ENCODE measurements at regions not wholly inside any gene's neighbourhood (a gene's known extent, or its start where the extent isn't known, plus 50 kb on each side); places are given as distances from the start of the nearest gene placed in this dataset.

DNA sequence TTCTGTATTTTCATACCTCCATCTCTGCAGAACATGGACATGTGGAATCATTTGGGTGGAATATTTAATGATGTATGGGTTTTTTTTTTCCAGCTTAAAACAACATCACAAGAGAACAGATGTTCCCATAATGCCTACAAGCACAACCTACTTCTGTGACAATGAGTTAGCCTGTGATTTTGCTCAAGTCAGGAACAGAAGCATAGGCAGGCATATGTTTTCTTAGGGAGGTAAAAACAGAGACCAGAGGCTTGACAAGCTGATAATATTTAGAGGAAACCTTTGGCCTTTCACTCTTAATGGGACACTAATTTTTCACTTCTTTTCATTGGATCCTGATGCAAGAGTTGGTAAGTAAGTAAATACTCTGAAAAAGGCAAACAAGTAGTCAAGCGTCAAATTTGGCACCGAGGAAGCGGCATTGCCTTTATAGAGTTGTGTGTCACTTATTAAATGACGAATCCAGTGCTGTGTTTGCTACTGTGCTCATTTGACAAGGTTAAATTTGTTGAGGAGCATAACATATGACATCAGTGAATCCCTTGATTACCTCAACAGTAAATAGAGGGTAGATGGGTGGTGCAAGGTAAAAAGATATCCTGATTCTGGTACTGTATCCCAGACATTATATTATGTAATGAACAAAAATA lies 66.7 kb upstream of the RBMS3 start:
- no peak overlapping the region for H3K4me3 ChIP-seq
- no peaks in the 10 kb centered on the region for H3K9me3 Mint-ChIP-seq
- 0 out of 2 replicates have a peak, but pooled peaks cover 3% of the 10 kb centered on the region for H3K4me1 ChIP-seq (ENCODE audit: insufficient read depth)
- DNase-seq (ENCODE audit: low spot score) (no peak), ATAC-seq (no peak)
- no peaks in the 10 kb centered on the region for H3K27me3 Mint-ChIP-seq (ENCODE audit: insufficient read depth, low read depth, poor library complexity)
- no peak overlapping the region for H3K27ac ChIP-seq (ENCODE audit: low read depth)
- no peak overlapping the region for H2AFZ ChIP-seq
- no peaks in the 10 kb centered on the region for H3K27me3 ChIP-seq (ENCODE audit: insufficient read depth)
- H3K4me3 Mint-ChIP-seq, result no peak overlapping the region
- H3K4me2 ChIP-seq, result no peak overlapping the region
- no peaks in the 10 kb centered on the region for H3K36me3 ChIP-seq (ENCODE audit: insufficient read depth)
- no peaks in the 10 kb centered on the region for H3K9me2 ChIP-seq (ENCODE audit: insufficient read depth)
- no peaks in the 10 kb centered on the region for H3F3A ChIP-seq (replicated peaks; ENCODE audit: low read depth)
- H3K4me1 Mint-ChIP-seq, result peaks cover 10% of the 10 kb centered on the region
- H3K79me2 ChIP-seq (replicated peaks; ENCODE audit: insufficient read depth), result no peaks in the 10 kb centered on the region
- no peak for TF ChIP-seq JUNB (IDR thresholded peaks at IDR 0.05; ENCODE audit: unreplicated experiment)
- TF ChIP-seq STAT1 (IDR thresholded peaks at IDR 0.05; ENCODE audit: unreplicated experiment), result no peak
- no peak for TF ChIP-seq EZH2phosphoT487 (IDR thresholded peaks at IDR 0.05; ENCODE audit: unreplicated experiment)
- no peaks in the 10 kb centered on the region for H3K36me3 Mint-ChIP-seq (ENCODE audit: low read depth)
- no peaks in the 10 kb centered on the region for H4K20me1 ChIP-seq (replicated peaks; ENCODE audit: insufficient read depth)
- H3K27ac Mint-ChIP-seq, result no peak overlapping the region

DNA sequence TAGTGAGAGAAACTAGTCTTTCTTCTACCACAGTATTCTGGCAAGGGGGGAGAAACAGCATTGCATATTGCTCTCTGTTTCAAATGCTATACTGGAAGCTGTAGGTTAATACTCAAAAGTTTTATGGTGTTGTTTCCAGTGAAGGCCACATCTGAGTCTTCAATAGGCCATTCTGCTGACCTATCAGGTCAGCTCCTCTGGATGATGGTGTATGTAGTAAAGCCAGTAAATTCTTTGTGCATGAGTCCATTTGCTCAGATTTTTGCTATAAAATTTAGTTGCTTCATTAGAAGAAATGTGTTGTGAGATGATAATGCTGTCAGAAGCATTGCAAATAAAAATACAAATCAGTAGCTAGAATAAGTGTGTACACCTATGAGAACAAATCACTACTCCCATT lies 64.9 kb upstream of the RBMS3 start:
- Histone ChIP-seq H3K36me3 (ENCODE audit: insufficient read depth) (no peaks in the 10 kb centered on the region), H3K9me2 (ENCODE audit: insufficient read depth) (0 out of 2 replicates have a peak, but pooled peaks cover 4% of the 10 kb centered on the region), H3K27me3 (ENCODE audit: insufficient read depth) (no peaks in the 10 kb centered on the region), H3K79me2 (replicated peaks; ENCODE audit: insufficient read depth) (no peaks in the 10 kb centered on the region), H3K27ac (ENCODE audit: low read depth) (no peak overlapping the region), H3K4me1 (ENCODE audit: insufficient read depth) (0 out of 2 replicates have a peak, but pooled peaks cover 3% of the 10 kb centered on the region), H3K4me2 (no peak overlapping the region), H3K4me3 (no peak overlapping the region), H3F3A (replicated peaks; ENCODE audit: low read depth) (no peaks in the 10 kb centered on the region), H2AFZ (no peak overlapping the region), H4K20me1 (replicated peaks; ENCODE audit: insufficient read depth) (no peaks in the 10 kb centered on the region)
- peaks cover 1% of the 10 kb centered on the region for H3K27me3 Mint-ChIP-seq (ENCODE audit: insufficient read depth, low read depth, poor library complexity)
- no peaks in the 10 kb centered on the region for H3K36me3 Mint-ChIP-seq (ENCODE audit: low read depth)
- no peaks in the 10 kb centered on the region for H3K9me3 Mint-ChIP-seq
- H3K4me3 Mint-ChIP-seq, result no peak overlapping the region
- TF ChIP-seq ZNF331 (CRISPR knock-in tag; IDR thresholded peaks at IDR 0.05; ENCODE audit: low read depth) (no peak), EZH2phosphoT487 (IDR thresholded peaks at IDR 0.05; ENCODE audit: unreplicated experiment) (no peak), JUNB (IDR thresholded peaks at IDR 0.05; ENCODE audit: unreplicated experiment) (no peak)
- TF ChIP-seq, protein P1, sequence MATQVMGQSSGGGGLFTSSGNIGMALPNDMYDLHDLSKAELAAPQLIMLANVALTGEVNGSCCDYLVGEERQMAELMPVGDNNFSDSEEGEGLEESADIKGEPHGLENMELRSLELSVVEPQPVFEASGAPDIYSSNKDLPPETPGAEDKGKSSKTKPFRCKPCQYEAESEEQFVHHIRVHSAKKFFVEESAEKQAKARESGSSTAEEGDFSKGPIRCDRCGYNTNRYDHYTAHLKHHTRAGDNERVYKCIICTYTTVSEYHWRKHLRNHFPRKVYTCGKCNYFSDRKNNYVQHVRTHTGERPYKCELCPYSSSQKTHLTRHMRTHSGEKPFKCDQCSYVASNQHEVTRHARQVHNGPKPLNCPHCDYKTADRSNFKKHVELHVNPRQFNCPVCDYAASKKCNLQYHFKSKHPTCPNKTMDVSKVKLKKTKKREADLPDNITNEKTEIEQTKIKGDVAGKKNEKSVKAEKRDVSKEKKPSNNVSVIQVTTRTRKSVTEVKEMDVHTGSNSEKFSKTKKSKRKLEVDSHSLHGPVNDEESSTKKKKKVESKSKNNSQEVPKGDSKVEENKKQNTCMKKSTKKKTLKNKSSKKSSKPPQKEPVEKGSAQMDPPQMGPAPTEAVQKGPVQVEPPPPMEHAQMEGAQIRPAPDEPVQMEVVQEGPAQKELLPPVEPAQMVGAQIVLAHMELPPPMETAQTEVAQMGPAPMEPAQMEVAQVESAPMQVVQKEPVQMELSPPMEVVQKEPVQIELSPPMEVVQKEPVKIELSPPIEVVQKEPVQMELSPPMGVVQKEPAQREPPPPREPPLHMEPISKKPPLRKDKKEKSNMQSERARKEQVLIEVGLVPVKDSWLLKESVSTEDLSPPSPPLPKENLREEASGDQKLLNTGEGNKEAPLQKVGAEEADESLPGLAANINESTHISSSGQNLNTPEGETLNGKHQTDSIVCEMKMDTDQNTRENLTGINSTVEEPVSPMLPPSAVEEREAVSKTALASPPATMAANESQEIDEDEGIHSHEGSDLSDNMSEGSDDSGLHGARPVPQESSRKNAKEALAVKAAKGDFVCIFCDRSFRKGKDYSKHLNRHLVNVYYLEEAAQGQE (IDR thresholded peaks at IDR 0.05; ENCODE audit: unreplicated experiment), result no peak
- peaks cover 10% of the 10 kb centered on the region for H3K4me1 Mint-ChIP-seq
- H3K27ac Mint-ChIP-seq, result no peak overlapping the region
- DNase-seq (ENCODE audit: low spot score) (no peak), ATAC-seq (no peak)

DNA sequence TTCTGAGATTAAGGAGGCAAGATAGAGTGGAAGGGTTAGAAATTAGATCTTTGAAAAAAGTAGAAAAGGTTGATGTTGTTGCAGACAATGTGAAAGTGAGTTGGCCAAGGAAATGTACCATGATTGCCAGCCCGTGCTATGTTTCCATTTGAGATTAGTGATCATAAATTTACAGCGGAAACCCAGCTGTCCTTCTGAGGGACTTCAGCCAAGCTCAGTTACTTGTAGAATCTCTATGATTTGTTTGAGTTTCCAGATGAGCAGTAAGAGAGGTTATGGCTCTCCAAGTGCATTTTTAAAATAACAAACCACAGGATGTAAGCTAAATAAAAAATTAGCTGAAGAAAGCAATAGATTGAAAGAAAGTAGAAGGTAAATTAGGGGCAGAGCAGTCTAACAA lies 54.2 kb upstream of the RBMS3 start:
- Histone ChIP-seq H3K27me3 (ENCODE audit: insufficient read depth) (no peaks in the 10 kb centered on the region), H3K79me2 (replicated peaks; ENCODE audit: insufficient read depth) (no peaks in the 10 kb centered on the region), H3K4me3 (no peak overlapping the region), H3F3A (replicated peaks; ENCODE audit: low read depth) (no peaks in the 10 kb centered on the region), H4K20me1 (replicated peaks; ENCODE audit: insufficient read depth) (no peaks in the 10 kb centered on the region), H3K4me2 (no peak overlapping the region), H2AFZ (peak overlapping the region; percentile 54; the same call in 1 of the 2 replicates), H3K9me2 (ENCODE audit: insufficient read depth) (no peaks in the 10 kb centered on the region), H3K4me1 (ENCODE audit: insufficient read depth) (no peaks in the 10 kb centered on the region), H3K27ac (ENCODE audit: low read depth) (no peak overlapping the region), H3K36me3 (ENCODE audit: insufficient read depth) (no peaks in the 10 kb centered on the region)
- Mint-ChIP-seq H3K36me3 (ENCODE audit: low read depth) (no peaks in the 10 kb centered on the region), H3K4me1 (no peaks in the 10 kb centered on the region), H3K27ac (no peak overlapping the region), H3K4me3 (no peak overlapping the region), H3K27me3 (ENCODE audit: insufficient read depth, low read depth, poor library complexity) (no peaks in the 10 kb centered on the region), H3K9me3 (peaks cover 3% of the 10 kb centered on the region)
- no peak for DNase-seq (ENCODE audit: low spot score)
- ATAC-seq, result no peak
- no peak for TF ChIP-seq STAT1 (IDR thresholded peaks at IDR 0.05; ENCODE audit: unreplicated experiment)
- TF ChIP-seq, protein P1 (IDR thresholded peaks at IDR 0.05; ENCODE audit: unreplicated experiment), result no peak
- TF ChIP-seq ZNF114 (CRISPR knock-in tag; IDR thresholded peaks at IDR 0.05), result no peak
